SH-SY5Y (cell line): ENCODE measurements at regions not wholly inside any gene's neighbourhood (a gene's known extent, or its start where the extent isn't known, plus 50 kb on each side); places are given as distances from the start of the nearest gene placed in this dataset.

ENCODE experiments used
- GATA2 ChIP-seq: IDR thresholded peaks from 2 replicates; pipeline ENCODE4 v1.6.1; 2011; ENCODE audit warnings: mild to moderate bottlenecking, low read depth, low read length
- GATA3 ChIP-seq: IDR thresholded peaks from 2 replicates; pipeline ENCODE4 v1.6.1; 2011; ENCODE audit warnings: low read depth, mild to moderate bottlenecking, low read length, moderate library complexity

DNA sequence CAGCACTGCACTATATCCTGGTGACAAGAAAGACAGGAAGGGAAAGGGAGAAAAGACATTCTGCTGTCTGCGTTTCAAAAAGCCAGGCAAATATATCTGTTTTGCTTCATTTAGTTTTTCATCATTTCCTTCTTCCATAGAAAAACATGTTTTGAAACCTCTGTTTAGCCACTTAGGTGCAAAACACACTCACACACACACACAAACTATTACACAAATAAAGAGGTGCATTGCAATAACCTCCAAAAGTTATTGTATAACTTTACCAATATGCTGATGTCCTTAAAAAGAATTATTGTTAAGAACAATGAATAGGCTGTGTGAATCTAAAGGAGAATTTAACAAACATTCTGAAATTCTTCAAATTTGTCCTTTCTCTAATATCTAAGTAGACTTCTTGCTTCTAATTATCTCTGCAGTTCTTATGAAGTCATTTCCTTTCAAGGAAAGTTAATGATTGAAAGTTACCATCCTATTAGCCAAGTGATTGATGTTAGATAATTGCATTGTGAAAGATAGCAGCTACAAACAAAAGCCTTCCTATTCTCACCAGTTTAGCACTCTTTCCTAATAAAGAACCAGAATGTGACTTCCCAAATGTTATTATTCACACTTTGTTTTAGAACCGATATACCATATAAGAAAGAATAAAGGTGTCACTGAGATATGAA lies 516.7 kb downstream of the KCNJ3 start:
- TF ChIP-seq GATA2 (no peak), GATA3 (no peak)
